ENCODE measurements at regions not wholly inside any gene's neighbourhood (a gene's known extent, or its start where the extent isn't known, plus 50 kb on each side); places are given as distances from the start of the nearest gene placed in this dataset.

GRCh38 chr12:88767699-88768098 is 187.4 kb upstream of the KITLG start:
- no peak for TF ChIP-seq REST (IDR thresholded peaks at IDR 0.05)
- no peak for TF ChIP-seq CTCF (IDR thresholded peaks at IDR 0.05)
- no peak for TF ChIP-seq CHD4 (IDR thresholded peaks at IDR 0.05; ENCODE audit: borderline replicate concordance)
- no peak for TF ChIP-seq POLR2A (IDR thresholded peaks at IDR 0.05; ENCODE audit: low read length)
- TF ChIP-seq EHMT2 (IDR thresholded peaks at IDR 0.05; ENCODE audit: low read depth), result no peak
- no peak for TF ChIP-seq FOXS1 (CRISPR knock-in tag; IDR thresholded peaks at IDR 0.05)
- no peak for TF ChIP-seq RFX5 (IDR thresholded peaks at IDR 0.05)
- no peak for TF ChIP-seq RAD21 (conservative IDR thresholded peaks at IDR 0.05 in 1 of 2, IDR thresholded peaks at IDR 0.05 in 1 of 2)
- TF ChIP-seq JUN (IDR thresholded peaks at IDR 0.05), result no peak
- TF ChIP-seq CEBPB (IDR thresholded peaks at IDR 0.05), result no peak
- TF ChIP-seq POLR2AphosphoS2 (conservative IDR thresholded peaks at IDR 0.05; ENCODE audit: low read length), result no peak
